ENCODE measurements at regions not wholly inside any gene's neighbourhood (a gene's known extent, or its start where the extent isn't known, plus 50 kb on each side); places are given as distances from the start of the nearest gene placed in this dataset.

GRCh38 chr4:116847616-116848015 lies 237.8 kb downstream of the TRAM1L1 start:
- no peaks in the 10 kb centered on the region for H3K36me3 ChIP-seq
- no peak for DNase-seq (ENCODE audit: low spot score)

DNA sequence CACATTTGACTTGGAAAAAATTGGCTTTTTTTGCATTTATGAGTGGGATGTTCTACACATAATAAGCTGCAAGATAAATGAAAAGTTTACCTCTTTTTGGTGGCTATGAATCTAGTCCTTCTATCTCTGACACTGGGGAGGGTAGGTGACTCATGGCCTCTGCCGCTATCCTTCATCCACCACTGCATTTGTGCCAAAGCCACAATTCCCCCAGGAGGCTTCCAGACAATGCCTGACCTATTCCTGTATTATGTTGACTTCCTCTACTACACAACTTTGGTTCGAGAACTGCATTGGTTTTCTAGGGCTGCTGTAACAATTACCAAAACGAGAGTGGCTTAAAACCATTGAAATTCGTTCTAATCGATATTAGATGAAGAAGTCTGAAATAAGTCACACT lies 245.6 kb downstream of the TRAM1L1 start:
- Histone ChIP-seq H3K27me3 (no peaks in the 10 kb centered on the region), H3K9me3 (no peaks in the 10 kb centered on the region), H3K4me1 (no peaks in the 10 kb centered on the region), H3K36me3 (no peaks in the 10 kb centered on the region), H3K4me3 (no peak overlapping the region), H3K27ac (no peak overlapping the region)
- no peak for TF ChIP-seq CTCF (IDR thresholded peaks at IDR 0.05)
- no peak for DNase-seq (ENCODE audit: low spot score)

More at GRCh38 chr4:116847616-116848015, 237.8 kb downstream of the TRAM1L1 start:
- no peaks in the 10 kb centered on the region for H3K9me3 ChIP-seq
- no peak for TF ChIP-seq CTCF (IDR thresholded peaks at IDR 0.05)
- no peak overlapping the region for H3K4me3 ChIP-seq
- H3K27ac ChIP-seq, result no peak overlapping the region
- H3K27me3 ChIP-seq, result no peaks in the 10 kb centered on the region
- H3K4me1 ChIP-seq, result no peaks in the 10 kb centered on the region

DNA sequence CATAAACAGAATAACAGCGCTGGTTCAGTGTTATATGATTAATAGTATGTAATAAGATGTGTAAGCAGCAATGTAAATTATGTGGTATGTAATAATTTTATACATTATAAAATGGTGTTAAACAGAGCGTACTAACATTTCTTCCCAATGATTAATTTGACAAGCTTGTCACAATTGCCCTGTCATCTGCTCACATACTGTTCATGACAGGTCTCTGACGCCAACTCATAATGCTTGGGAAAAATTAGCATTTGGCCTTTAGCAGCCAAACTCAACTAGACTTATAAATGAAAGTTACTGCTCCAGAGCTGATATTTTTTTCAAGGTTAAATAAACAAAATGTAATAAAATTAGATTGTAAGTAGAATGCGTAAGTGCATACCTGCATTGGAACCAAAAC lies 246.8 kb downstream of the TRAM1L1 start:
- no peak for TF ChIP-seq CTCF (IDR thresholded peaks at IDR 0.05)
- H3K27me3 ChIP-seq, result no peaks in the 10 kb centered on the region
- H3K36me3 ChIP-seq, result no peaks in the 10 kb centered on the region
- H3K4me3 ChIP-seq, result no peak overlapping the region
- no peaks in the 10 kb centered on the region for H3K4me1 ChIP-seq
- no peaks in the 10 kb centered on the region for H3K9me3 ChIP-seq
- no peak for DNase-seq (ENCODE audit: low spot score)
- H3K27ac ChIP-seq, result no peak overlapping the region

DNA sequence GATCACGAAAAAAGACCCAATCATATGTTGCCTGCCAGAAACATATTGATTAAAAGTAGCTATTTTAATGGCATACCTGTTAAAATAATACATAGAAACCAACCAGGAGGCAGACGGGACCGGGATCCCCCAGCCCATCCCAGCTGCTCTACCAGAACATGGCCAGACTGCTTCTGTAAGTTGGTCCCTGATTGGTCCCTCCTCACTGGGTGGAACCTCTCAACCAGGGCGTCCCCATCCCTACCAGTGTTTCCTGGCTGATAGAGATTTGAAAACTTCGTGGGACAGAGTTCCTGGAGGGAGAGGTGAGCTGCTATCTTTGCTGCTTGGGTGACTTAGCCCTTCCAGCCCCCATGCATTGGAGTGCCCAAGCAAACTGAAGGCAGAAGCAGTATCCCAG lies 256.2 kb downstream of the TRAM1L1 start:
- TF ChIP-seq CTCF (IDR thresholded peaks at IDR 0.05), result no peak
- no peak for DNase-seq (ENCODE audit: low spot score)

DNA sequence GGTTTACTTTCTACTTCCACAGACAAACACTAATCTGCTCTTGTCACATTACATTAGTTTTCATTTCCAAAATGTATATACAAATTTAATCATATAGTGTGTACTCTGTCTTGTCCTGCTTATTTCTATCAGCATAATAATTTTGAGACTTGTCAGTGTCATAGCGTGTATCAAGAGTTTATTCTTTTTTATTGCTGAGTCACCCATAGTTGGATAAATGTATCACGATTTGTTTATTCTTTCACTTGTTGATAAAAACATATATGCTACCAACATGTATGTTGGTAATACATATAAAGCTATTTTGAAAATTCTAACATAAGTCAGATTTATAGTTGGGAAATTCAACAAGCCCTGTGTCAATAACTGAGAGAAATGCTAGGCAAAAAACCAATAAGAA lies 261.2 kb downstream of the TRAM1L1 start:
- H3K27ac ChIP-seq, result no peak overlapping the region
- DNase-seq (ENCODE audit: low spot score), result no peak
- peaks cover 0 to 5% of the 10 kb centered on the region in 2 donors for H3K9me3 ChIP-seq
- no peaks in the 10 kb centered on the region for H3K27me3 ChIP-seq
- TF ChIP-seq CTCF (IDR thresholded peaks at IDR 0.05), result no peak
- no peaks in the 10 kb centered on the region for H3K4me1 ChIP-seq
- no peak overlapping the region for H3K4me3 ChIP-seq
- no peaks in the 10 kb centered on the region for H3K36me3 ChIP-seq

More for the DNA sequence above, 256.2 kb downstream of the TRAM1L1 start:
- no peaks in the 10 kb centered on the region for H3K27me3 ChIP-seq
- H3K27ac ChIP-seq, result no peak overlapping the region
- H3K4me1 ChIP-seq, result no peaks in the 10 kb centered on the region
- H3K9me3 ChIP-seq, result peaks cover 0 to 5% of the 10 kb centered on the region in 2 donors
- no peaks in the 10 kb centered on the region for H3K36me3 ChIP-seq
- no peak overlapping the region for H3K4me3 ChIP-seq

DNA sequence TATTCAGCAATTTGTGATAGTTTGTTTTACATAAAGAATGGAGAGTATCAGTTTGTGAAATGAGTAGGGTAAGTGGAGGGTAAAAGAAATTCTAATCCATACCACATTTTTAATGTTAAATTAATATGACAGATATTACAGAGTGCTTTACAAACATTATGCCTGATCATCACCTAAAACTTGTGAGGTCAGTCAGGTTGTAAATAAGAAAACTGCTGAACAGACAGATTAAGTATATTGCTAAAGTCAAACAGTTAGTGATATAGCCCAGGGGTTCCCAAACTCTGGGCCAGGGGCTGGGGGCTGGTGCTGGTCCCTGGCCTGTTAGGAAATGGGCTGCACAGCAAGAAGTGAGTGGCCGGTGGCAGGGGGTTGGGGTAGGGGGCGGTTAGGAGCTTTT lies 273.6 kb downstream of the TRAM1L1 start:
- no peak overlapping the region for H3K4me3 ChIP-seq
- H3K27ac ChIP-seq, result no peak overlapping the region
- no peaks in the 10 kb centered on the region for H3K4me1 ChIP-seq
- H3K36me3 ChIP-seq, result no peaks in the 10 kb centered on the region
- TF ChIP-seq CTCF (IDR thresholded peaks at IDR 0.05), result no peak
- H3K9me3 ChIP-seq, result no peaks in the 10 kb centered on the region
- H3K27me3 ChIP-seq, result no peaks in the 10 kb centered on the region
- DNase-seq (ENCODE audit: low spot score), result no peak

Measured in right atrium auricular region (tissue), 2 donors.